ENCODE measurements at regions not wholly inside any gene's neighbourhood (a gene's known extent, or its start where the extent isn't known, plus 50 kb on each side); places are given as distances from the start of the nearest gene placed in this dataset.

GRCh38 chr3:95926904-95927501 lies 887.4 kb upstream of the EPHA6 start:
- H3K27ac Mint-ChIP-seq = no peak overlapping the region
- Histone ChIP-seq H3K79me2 (ENCODE audit: insufficient read depth, low read length) (no peaks in the 10 kb centered on the region), H3K27me3 (ENCODE audit: control insufficient read depth in 2 of 2, insufficient read depth in 2 of 2, low read length in 2 of 2) (no peaks in the 10 kb centered on the region), H3K9me3 (replicated peaks in 1 of 2; ENCODE audit: control insufficient read depth in 1 of 2, insufficient read depth in 1 of 2, low read length in 2 of 2) (no peaks in the 10 kb centered on the region), H3K36me3 (replicated peaks in 1 of 2; ENCODE audit: control insufficient read depth in 1 of 2, insufficient read depth in 2 of 2, low read length in 2 of 2) (no peaks in the 10 kb centered on the region), H3K4me2 (replicated peaks; ENCODE audit: extremely low read depth, low read length, poor library complexity, severe bottlenecking) (no peak overlapping the region), H3K4me3 (replicated peaks in 1 of 3; ENCODE audit: low read depth in 2 of 3, low read length in 3 of 3) (no peak overlapping the region), H3K9ac (ENCODE audit: insufficient read depth, low read length, poor library complexity, severe bottlenecking) (no peak overlapping the region), H4K20me1 (ENCODE audit: insufficient read depth, low read length) (no peaks in the 10 kb centered on the region), H2AFZ (ENCODE audit: insufficient read depth, low read depth, low read length, poor library complexity, severe bottlenecking) (no peak overlapping the region), H3K4me1 (ENCODE audit: control insufficient read depth in 1 of 2, insufficient read depth in 2 of 2, low read length in 2 of 2) (no peaks in the 10 kb centered on the region), H3K27ac (ENCODE audit: low read depth in 1 of 2, low read length in 2 of 2) (no peak overlapping the region)
- intact Hi-C loops (cut with micrococcal nuclease) = no loop called here
- no peaks in the 10 kb centered on the region for H3K4me1 Mint-ChIP-seq
- no peak for DNase-seq
- no peak overlapping the region for H3K4me3 Mint-ChIP-seq
- TF ChIP-seq CTCF (IDR thresholded peaks at IDR 0.05) = no peak
- H3K9me3 Mint-ChIP-seq = peaks cover 0 to 9% (median 2%) of the 10 kb centered on the region in 7 donors
- 71% methylated on average over 1 of the region's 9 CpGs for WGBS (ENCODE audit: insufficient coverage)
- H3K36me3 Mint-ChIP-seq = no peaks in the 10 kb centered on the region
- H3K27me3 Mint-ChIP-seq (ENCODE audit: low read depth in 3 of 3) = no peaks in the 10 kb centered on the region

- Mint-ChIP-seq H3K27me3 (ENCODE audit: low read depth in 3 of 3) (no peaks in the 10 kb centered on the region), H3K36me3 (no peaks in the 10 kb centered on the region), H3K9me3 (peaks cover 0 to 2% (median 0%) of the 10 kb centered on the region in 7 donors), H3K4me1 (no peaks in the 10 kb centered on the region), H3K4me3 (no peak overlapping the region), H3K27ac (no peak overlapping the region)
- Histone ChIP-seq H3K9ac (ENCODE audit: insufficient read depth, low read length, poor library complexity, severe bottlenecking) (no peak overlapping the region), H3K4me3 (replicated peaks in 1 of 3; ENCODE audit: low read depth in 2 of 3, low read length in 3 of 3) (no peak overlapping the region), H2AFZ (ENCODE audit: insufficient read depth, low read depth, low read length, poor library complexity, severe bottlenecking) (no peak overlapping the region), H3K27me3 (ENCODE audit: control insufficient read depth in 2 of 2, insufficient read depth in 2 of 2, low read length in 2 of 2) (no peaks in the 10 kb centered on the region), H3K4me2 (replicated peaks; ENCODE audit: extremely low read depth, low read length, poor library complexity, severe bottlenecking) (no peak overlapping the region), H3K4me1 (ENCODE audit: control insufficient read depth in 1 of 2, insufficient read depth in 2 of 2, low read length in 2 of 2) (no peaks in the 10 kb centered on the region), H3K79me2 (ENCODE audit: insufficient read depth, low read length) (no peaks in the 10 kb centered on the region), H3K9me3 (replicated peaks in 1 of 2; ENCODE audit: control insufficient read depth in 1 of 2, insufficient read depth in 1 of 2, low read length in 2 of 2) (no peaks in the 10 kb centered on the region), H3K36me3 (replicated peaks in 1 of 2; ENCODE audit: control insufficient read depth in 1 of 2, insufficient read depth in 2 of 2, low read length in 2 of 2) (no peaks in the 10 kb centered on the region), H3K27ac (ENCODE audit: low read depth in 1 of 2, low read length in 2 of 2) (no peak overlapping the region), H4K20me1 (ENCODE audit: insufficient read depth, low read length) (no peaks in the 10 kb centered on the region)
- TF ChIP-seq CTCF (IDR thresholded peaks at IDR 0.05) = no peak
- intact Hi-C loops (cut with micrococcal nuclease) = no loop called here
- WGBS (ENCODE audit: insufficient coverage) = no CpG with 5 or more reads among the region's 1 CpG
- no peak for DNase-seq
Measured at GRCh38 chr3:95934181-95934580, 880.2 kb upstream of the EPHA6 start.

Measured in CD14-positive monocyte (primary cell).